ENCODE measurements at regions not wholly inside any gene's neighbourhood (a gene's known extent, or its start where the extent isn't known, plus 50 kb on each side); places are given as distances from the start of the nearest gene placed in this dataset.

- TF ChIP-seq MYC (IDR thresholded peaks at IDR 0.05; ENCODE audit: low read depth, low read length) (no peak), FOS (IDR thresholded peaks at IDR 0.05; ENCODE audit: borderline replicate concordance, insufficient read depth, low read length) (no peak), JUN (IDR thresholded peaks at IDR 0.05; ENCODE audit: borderline replicate concordance, insufficient read depth, insufficient read length, low read depth) (no peak)
These were observed 87.8 kb upstream of the C1QTNF9B start for GRCh38 chr13:23985060-23985459.

All from endothelial cell of umbilical vein (primary cell).